ENCODE measurements at regions not wholly inside any gene's neighbourhood (a gene's known extent, or its start where the extent isn't known, plus 50 kb on each side); places are given as distances from the start of the nearest gene placed in this dataset.
"Not testable (repeated sequence)": the region's sequence is repeated elsewhere in the genome, so short reads cannot be mapped to it uniquely, and the experiment has no call there.

DNA sequence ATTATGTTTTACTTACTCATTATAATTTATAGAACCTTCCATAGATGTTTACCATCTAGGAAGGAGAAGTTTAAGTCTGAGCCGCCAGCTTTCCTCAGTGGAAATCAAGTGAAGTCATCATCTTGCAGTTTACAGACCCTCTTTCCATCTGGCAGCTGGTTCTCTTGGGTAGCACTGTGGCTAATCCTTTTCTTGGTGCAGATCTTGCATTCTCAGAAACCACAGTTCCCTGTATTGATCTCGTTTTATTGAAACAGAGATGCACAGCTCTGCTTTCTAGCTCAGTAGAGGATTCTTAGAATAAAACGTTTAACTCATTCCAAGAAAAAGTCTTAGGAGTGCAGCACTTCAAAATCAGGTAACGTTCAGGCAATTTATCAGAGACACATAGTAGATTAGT lies 1154.7 kb downstream of the FOXD4L5 start:
- H3K4me2 ChIP-seq (replicated peaks; ENCODE audit: low read depth, low read length, poor library complexity, severe bottlenecking); H3K4me3 ChIP-seq (ENCODE audit: control extremely low read depth in 1 of 5, extremely low read depth in 1 of 5, insufficient read depth in 1 of 5, low read depth in 2 of 5, low read length in 4 of 5); H3K4me3 Mint-ChIP-seq; H3K4me1 Mint-ChIP-seq; H3K27ac ChIP-seq (ENCODE audit: low read length in 2 of 2); intact Hi-C loops (cut with micrococcal nuclease); H3K79me2 ChIP-seq (ENCODE audit: control insufficient read depth, insufficient read depth, low read length); H4K20me1 ChIP-seq (ENCODE audit: control insufficient read depth, insufficient read depth, low read length, poor library complexity, severe bottlenecking); H3K27ac Mint-ChIP-seq; H3K9ac ChIP-seq (ENCODE audit: low read length); H3K9me3 Mint-ChIP-seq (ENCODE audit: insufficient read depth); CTCF ChIA-PET; DNase-seq; H3K4me1 ChIP-seq (ENCODE audit: control insufficient read depth in 2 of 2, insufficient read depth in 2 of 2, low read length in 2 of 2); H3K9me3 ChIP-seq (ENCODE audit: control extremely low read depth in 1 of 3, control insufficient read depth in 2 of 3, insufficient read depth in 1 of 3, low read length in 2 of 3); H3K36me3 ChIP-seq (replicated peaks in 1 of 2; ENCODE audit: control extremely low read depth in 1 of 2, control insufficient read depth in 1 of 2, extremely low read depth in 1 of 2, insufficient read depth in 2 of 2, low read length in 1 of 2); H3K27me3 Mint-ChIP-seq; POLR2A ChIA-PET; H3K27me3 ChIP-seq (replicated peaks in 1 of 4; ENCODE audit: control extremely low read depth in 1 of 4, control insufficient read depth in 3 of 4, insufficient read depth in 4 of 4, low read length in 3 of 4); H2AFZ ChIP-seq (ENCODE audit: insufficient read depth, low read depth, low read length, poor library complexity, severe bottlenecking); ATAC-seq (ENCODE audit: low read depth): not testable (repeated sequence)
- no CpG with 5 or more reads among the region's 4 CpGs for WGBS (ENCODE audit: insufficient coverage)

DNA sequence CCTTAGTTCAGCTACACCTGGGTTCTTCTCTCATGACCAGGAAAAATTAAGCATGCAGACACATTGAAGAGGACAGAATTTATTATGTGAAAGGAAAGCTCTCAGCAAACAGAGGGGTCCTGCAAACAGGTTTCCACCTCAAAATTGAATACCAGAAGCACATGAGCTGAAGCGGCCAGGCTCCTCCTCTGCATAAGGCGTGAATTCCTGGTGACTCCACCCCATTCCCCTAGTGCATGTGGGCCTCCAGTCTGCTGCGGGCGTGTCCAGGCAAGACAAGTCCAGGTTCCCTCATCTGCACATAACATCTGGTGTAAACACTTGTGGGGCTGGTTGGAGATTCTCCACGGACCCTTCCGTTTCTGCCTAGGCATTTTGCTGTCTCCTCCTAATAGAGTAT lies 1156.4 kb downstream of the FOXD4L5 start:
- no peaks in the 10 kb centered on the region for H3K4me1 ChIP-seq (ENCODE audit: control insufficient read depth in 2 of 2, insufficient read depth in 2 of 2, low read length in 2 of 2)
- H2AFZ ChIP-seq (ENCODE audit: insufficient read depth, low read depth, low read length, poor library complexity, severe bottlenecking), result no peak overlapping the region
- Mint-ChIP-seq H3K4me1 (no peaks in the 10 kb centered on the region), H3K27ac (no peak overlapping the region), H3K4me3 (no peak overlapping the region), H3K27me3 (no peaks in the 10 kb centered on the region), H3K9me3 (ENCODE audit: insufficient read depth) (no peaks in the 10 kb centered on the region)
- H3K4me2 ChIP-seq (replicated peaks; ENCODE audit: low read depth, low read length, poor library complexity, severe bottlenecking), result no peak overlapping the region
- H3K36me3 ChIP-seq (replicated peaks in 1 of 2; ENCODE audit: control extremely low read depth in 1 of 2, control insufficient read depth in 1 of 2, extremely low read depth in 1 of 2, insufficient read depth in 2 of 2, low read length in 1 of 2), result no peaks in the 10 kb centered on the region
- DNase-seq, result no peak
- ChIA-PET POLR2A (no interaction called here), CTCF (no interaction called here)
- no peak overlapping the region for H3K4me3 ChIP-seq (ENCODE audit: control extremely low read depth in 1 of 5, extremely low read depth in 1 of 5, insufficient read depth in 1 of 5, low read depth in 2 of 5, low read length in 4 of 5)
- H3K27ac ChIP-seq (ENCODE audit: low read length in 2 of 2), result no peak overlapping the region
- intact Hi-C loops (cut with micrococcal nuclease), result no loop called here
- no peaks in the 10 kb centered on the region for H3K9me3 ChIP-seq (ENCODE audit: control extremely low read depth in 1 of 3, control insufficient read depth in 2 of 3, insufficient read depth in 1 of 3, low read length in 2 of 3)
- no peaks in the 10 kb centered on the region for H3K79me2 ChIP-seq (ENCODE audit: control insufficient read depth, insufficient read depth, low read length)
- ATAC-seq (ENCODE audit: low read depth), result no peak
- TF ChIP-seq EZH2 (IDR thresholded peaks at IDR 0.05; ENCODE audit: borderline replicate concordance, insufficient read depth, low read depth, low read length, poor library complexity, severe bottlenecking), result no peak
- TF ChIP-seq, protein P1, sequence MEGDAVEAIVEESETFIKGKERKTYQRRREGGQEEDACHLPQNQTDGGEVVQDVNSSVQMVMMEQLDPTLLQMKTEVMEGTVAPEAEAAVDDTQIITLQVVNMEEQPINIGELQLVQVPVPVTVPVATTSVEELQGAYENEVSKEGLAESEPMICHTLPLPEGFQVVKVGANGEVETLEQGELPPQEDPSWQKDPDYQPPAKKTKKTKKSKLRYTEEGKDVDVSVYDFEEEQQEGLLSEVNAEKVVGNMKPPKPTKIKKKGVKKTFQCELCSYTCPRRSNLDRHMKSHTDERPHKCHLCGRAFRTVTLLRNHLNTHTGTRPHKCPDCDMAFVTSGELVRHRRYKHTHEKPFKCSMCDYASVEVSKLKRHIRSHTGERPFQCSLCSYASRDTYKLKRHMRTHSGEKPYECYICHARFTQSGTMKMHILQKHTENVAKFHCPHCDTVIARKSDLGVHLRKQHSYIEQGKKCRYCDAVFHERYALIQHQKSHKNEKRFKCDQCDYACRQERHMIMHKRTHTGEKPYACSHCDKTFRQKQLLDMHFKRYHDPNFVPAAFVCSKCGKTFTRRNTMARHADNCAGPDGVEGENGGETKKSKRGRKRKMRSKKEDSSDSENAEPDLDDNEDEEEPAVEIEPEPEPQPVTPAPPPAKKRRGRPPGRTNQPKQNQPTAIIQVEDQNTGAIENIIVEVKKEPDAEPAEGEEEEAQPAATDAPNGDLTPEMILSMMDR (IDR thresholded peaks at IDR 0.05), result no peak
- no peaks in the 10 kb centered on the region for H3K27me3 ChIP-seq (replicated peaks in 1 of 4; ENCODE audit: control extremely low read depth in 1 of 4, control insufficient read depth in 3 of 4, insufficient read depth in 4 of 4, low read length in 3 of 4)
- H4K20me1 ChIP-seq (ENCODE audit: control insufficient read depth, insufficient read depth, low read length, poor library complexity, severe bottlenecking), result no peaks in the 10 kb centered on the region
- WGBS (ENCODE audit: insufficient coverage), result 92% methylated on average over 2 of the region's 6 CpGs
- H3K9ac ChIP-seq (ENCODE audit: low read length), result no peak overlapping the region

DNA sequence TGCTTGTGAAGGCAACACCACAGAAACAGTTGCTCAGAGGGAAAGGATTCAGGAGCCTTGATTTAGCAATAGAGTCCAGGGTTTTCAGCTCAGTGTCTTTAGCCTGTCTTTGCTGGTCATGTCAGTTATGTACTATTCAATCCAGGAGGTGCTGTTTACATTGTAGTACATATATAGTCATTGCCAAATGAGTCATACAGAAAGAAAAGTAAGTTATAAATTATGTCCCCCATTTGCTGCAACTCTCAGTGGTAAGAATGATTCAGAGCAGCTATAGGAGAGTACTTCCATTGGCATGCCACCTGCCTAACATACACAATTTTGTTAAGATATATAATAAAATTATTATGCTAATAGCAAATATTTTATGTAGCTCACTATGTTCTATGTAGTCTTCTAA lies 1163.4 kb downstream of the FOXD4L5 start:
- H3K4me3 ChIP-seq (ENCODE audit: control extremely low read depth in 1 of 5, extremely low read depth in 1 of 5, insufficient read depth in 1 of 5, low read depth in 2 of 5, low read length in 4 of 5); H3K9me3 ChIP-seq (ENCODE audit: control extremely low read depth in 1 of 3, control insufficient read depth in 2 of 3, insufficient read depth in 1 of 3, low read length in 2 of 3); ATAC-seq (ENCODE audit: low read depth); H3K9me3 Mint-ChIP-seq (ENCODE audit: insufficient read depth); H3K9ac ChIP-seq (ENCODE audit: low read length); H3K27me3 Mint-ChIP-seq; H3K36me3 ChIP-seq (replicated peaks in 1 of 2; ENCODE audit: control extremely low read depth in 1 of 2, control insufficient read depth in 1 of 2, extremely low read depth in 1 of 2, insufficient read depth in 2 of 2, low read length in 1 of 2); CTCF ChIA-PET; H3K4me3 Mint-ChIP-seq; POLR2A ChIA-PET; intact Hi-C loops (cut with micrococcal nuclease); H3K4me2 ChIP-seq (replicated peaks; ENCODE audit: low read depth, low read length, poor library complexity, severe bottlenecking); DNase-seq; H3K79me2 ChIP-seq (ENCODE audit: control insufficient read depth, insufficient read depth, low read length); H4K20me1 ChIP-seq (ENCODE audit: control insufficient read depth, insufficient read depth, low read length, poor library complexity, severe bottlenecking); H3K27me3 ChIP-seq (replicated peaks in 1 of 4; ENCODE audit: control extremely low read depth in 1 of 4, control insufficient read depth in 3 of 4, insufficient read depth in 4 of 4, low read length in 3 of 4); H3K4me1 ChIP-seq (ENCODE audit: control insufficient read depth in 2 of 2, insufficient read depth in 2 of 2, low read length in 2 of 2); H3K27ac ChIP-seq (ENCODE audit: low read length in 2 of 2); H3K4me1 Mint-ChIP-seq; H2AFZ ChIP-seq (ENCODE audit: insufficient read depth, low read depth, low read length, poor library complexity, severe bottlenecking); H3K27ac Mint-ChIP-seq: not testable (repeated sequence)

Measured in B cell (primary cell).